Hepatocyte (in vitro differentiated cells): ENCODE measurements at regions not wholly inside any gene's neighbourhood (a gene's known extent, or its start where the extent isn't known, plus 50 kb on each side); places are given as distances from the start of the nearest gene placed in this dataset.

ENCODE experiments used
- DNase-seq: peaks from one replicate; pipeline ENCODE4 v3.0.0-alpha.2; 2016; ENCODE audit warnings: low spot score
- H2AFZ ChIP-seq: fragments of 200-600 bp; sonication (generic); 2 replicates; pipeline ENCODE4 v1.6.0; 2016; ENCODE audit warnings: antibody characterized with exemption, mild to moderate bottlenecking
- H3K27ac ChIP-seq: fragments of 200-600 bp; sonication (generic); 2 replicates; pipeline ENCODE4 v1.5.1; 2016; ENCODE audit warnings: mild to moderate bottlenecking
- H3K27me3 ChIP-seq: fragments of 200-600 bp; sonication (generic); 2 replicates; pipeline ENCODE4 v1.6.1; 2016
- H3K36me3 ChIP-seq: fragments of 200-600 bp; sonication (generic); replicated peaks from 2 replicates; pipeline ENCODE4 v1.5.1; 2016; ENCODE audit warnings: low read depth; ENCODE audit not compliant: insufficient read depth
- H3K4me1 ChIP-seq: fragments of 200-600 bp; sonication (generic); 2 replicates; pipeline ENCODE4 v1.5.1; 2016; ENCODE audit warnings: mild to moderate bottlenecking, moderate library complexity; ENCODE audit not compliant: insufficient read depth
- H3K4me2 ChIP-seq: fragments of 200-600 bp; sonication (generic); 2 replicates; pipeline ENCODE4 v1.6.0; 2016
- H3K4me3 ChIP-seq: fragments of 200-600 bp; sonication (generic); 2 replicates; pipeline ENCODE4 v1.5.1; 2016; ENCODE audit warnings: mild to moderate bottlenecking
- H3K79me2 ChIP-seq: fragments of 200-600 bp; sonication (generic); 2 replicates; pipeline ENCODE4 v1.6.0; 2017; ENCODE audit warnings: mild to moderate bottlenecking
- H3K9me2 ChIP-seq: fragments of 200-600 bp; sonication (generic); replicated peaks from 2 replicates; pipeline ENCODE4 v1.6.0; 2017; ENCODE audit warnings: mild to moderate bottlenecking; ENCODE audit not compliant: insufficient read depth
- H3K9me3 ChIP-seq: fragments of 200-600 bp; sonication (generic); 2 replicates; pipeline ENCODE4 v1.5.1; 2016; ENCODE audit warnings: low read depth, mild to moderate bottlenecking
- H4K20me1 ChIP-seq: fragments of 200-600 bp; sonication (generic); 2 replicates; pipeline ENCODE4 v1.6.0; 2016; ENCODE audit warnings: mild to moderate bottlenecking; ENCODE audit not compliant: insufficient read depth, poor library complexity, severe bottlenecking
- CTCF ChIP-seq: fragments of 200-600 bp; sonication (generic); IDR thresholded peaks from 2 replicates; pipeline ENCODE4 v1.5.1; 2016; ENCODE audit warnings: antibody characterized with exemption, mild to moderate bottlenecking; ENCODE audit not compliant: poor library complexity
- EZH2 ChIP-seq: fragments of 200-600 bp; sonication (generic); IDR thresholded peaks from 2 replicates; pipeline ENCODE4 v1.6.1; 2016; ENCODE audit warnings: antibody characterized with exemption, mild to moderate bottlenecking, borderline replicate concordance
- EZH2phosphoT487 ChIP-seq: fragments of 200-600 bp; sonication (generic); IDR thresholded peaks from one replicate; pipeline ENCODE4 v1.6.1; 2018; ENCODE audit warnings: antibody characterized with exemption, mild to moderate bottlenecking, low read depth, moderate library complexity; ENCODE audit not compliant: unreplicated experiment, severe bottlenecking
- WGBS: methylation state at CpG from one replicate; pipeline ENCODE4 v1.1.6; 2016; ENCODE audit warnings: low lambda C conversion rate; ENCODE audit errors: missing lambda C conversion rate; 5-methylcytosine and 5-hydroxymethylcytosine counted together

GRCh38 chr18:69109686-69110085, 291.0 kb upstream of the DOK6 start:
- DNase-seq, result no peak
- H4K20me1 ChIP-seq, result no peaks in the 10 kb centered on the region
- 40% methylated on average over 2 of the region's 2 CpGs for WGBS
- H3K36me3 ChIP-seq, result no peaks in the 10 kb centered on the region
- H3K9me3 ChIP-seq, result no peaks in the 10 kb centered on the region
- H2AFZ ChIP-seq, result no peak overlapping the region
- H3K79me2 ChIP-seq, result no peaks in the 10 kb centered on the region
- H3K4me3 ChIP-seq, result no peak overlapping the region
- H3K9me2 ChIP-seq, result no peaks in the 10 kb centered on the region
- H3K4me2 ChIP-seq, result no peak overlapping the region
- no peak for TF ChIP-seq EZH2phosphoT487
- no peaks in the 10 kb centered on the region for H3K4me1 ChIP-seq
- H3K27me3 ChIP-seq, result no peaks in the 10 kb centered on the region
- no peak overlapping the region for H3K27ac ChIP-seq

GRCh38 chr18:69120833-69121232, 279.9 kb upstream of the DOK6 start:
- no peaks in the 10 kb centered on the region for H3K79me2 ChIP-seq
- H3K9me3 ChIP-seq, result no peaks in the 10 kb centered on the region
- no peak overlapping the region for H2AFZ ChIP-seq
- H3K4me1 ChIP-seq, result no peaks in the 10 kb centered on the region
- no peaks in the 10 kb centered on the region for H3K27me3 ChIP-seq
- H3K4me2 ChIP-seq, result no peak overlapping the region
- no peaks in the 10 kb centered on the region for H4K20me1 ChIP-seq
- H3K4me3 ChIP-seq, result no peak overlapping the region
- TF ChIP-seq EZH2 (no peak), CTCF (no peak), EZH2phosphoT487 (no peak)
- no peak overlapping the region for H3K27ac ChIP-seq
- no peaks in the 10 kb centered on the region for H3K9me2 ChIP-seq
- 83% methylated on average over 2 of the region's 2 CpGs for WGBS
- H3K36me3 ChIP-seq, result no peaks in the 10 kb centered on the region
- no peak for DNase-seq

DNA sequence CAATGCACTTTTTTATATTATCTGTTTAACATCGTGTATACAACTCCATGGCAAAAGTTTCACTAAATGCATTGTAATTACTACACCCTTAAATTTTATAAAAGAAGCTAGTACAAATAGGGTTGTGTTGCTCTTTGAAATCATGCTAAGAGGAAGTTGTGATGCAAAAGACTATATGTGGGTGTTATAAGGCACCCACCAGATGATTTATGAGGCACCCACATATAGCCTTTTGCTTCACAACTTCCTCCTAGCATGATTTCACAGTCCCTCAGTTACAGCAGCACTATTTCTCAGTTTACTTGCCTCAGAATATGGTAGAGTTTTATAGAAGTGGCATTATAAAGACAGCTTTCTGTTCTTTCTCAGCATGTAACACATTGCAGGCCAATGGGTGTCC, 277.3 kb upstream of the DOK6 start:
- H3K4me1 ChIP-seq, result no peaks in the 10 kb centered on the region
- H3K27ac ChIP-seq, result no peak overlapping the region
- H3K36me3 ChIP-seq, result no peaks in the 10 kb centered on the region
- H3K9me2 ChIP-seq, result no peaks in the 10 kb centered on the region
- H3K9me3 ChIP-seq, result no peaks in the 10 kb centered on the region
- H3K4me3 ChIP-seq, result no peak overlapping the region
- H3K79me2 ChIP-seq, result no peaks in the 10 kb centered on the region
- DNase-seq, result no peak
- no peak overlapping the region for H3K4me2 ChIP-seq
- TF ChIP-seq EZH2phosphoT487, result no peak
- no peak for TF ChIP-seq EZH2
- TF ChIP-seq CTCF, result no peak
- no peaks in the 10 kb centered on the region for H4K20me1 ChIP-seq
- 80% methylated on average over 1 of the region's 1 CpG for WGBS
- no peaks in the 10 kb centered on the region for H3K27me3 ChIP-seq
- no peak overlapping the region for H2AFZ ChIP-seq

DNA sequence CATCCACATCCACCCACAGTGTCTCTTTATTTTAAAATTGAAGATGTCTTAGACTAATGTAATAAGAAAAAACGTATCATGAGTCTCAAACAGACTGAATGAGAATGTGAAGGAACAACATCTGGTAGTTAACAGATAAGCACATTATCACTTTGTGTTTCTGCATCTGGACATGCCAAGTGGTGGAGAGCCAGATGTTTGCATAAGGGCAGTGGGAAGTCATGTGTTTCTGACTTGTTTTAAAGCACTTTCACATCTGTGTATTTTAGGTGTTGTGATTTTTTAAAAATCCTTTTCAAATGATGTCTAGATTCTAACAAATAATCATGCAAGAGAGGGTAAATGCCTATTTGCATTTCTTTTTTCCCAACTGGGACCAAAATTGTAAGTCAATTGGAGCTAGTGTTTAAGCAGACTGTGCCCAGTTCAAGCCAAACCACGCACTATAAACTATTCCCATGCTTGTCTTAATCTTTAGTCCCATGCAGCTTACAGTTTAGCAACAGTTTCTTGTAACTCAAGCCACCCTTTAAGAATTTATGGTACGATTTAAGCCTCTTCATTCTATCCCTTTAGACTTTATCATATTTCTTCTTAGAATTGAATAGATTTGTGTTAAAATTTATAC, 272.7 kb upstream of the DOK6 start:
- H3K27ac ChIP-seq, result no peak overlapping the region
- no peak for TF ChIP-seq CTCF
- TF ChIP-seq EZH2phosphoT487, result no peak
- no peak for TF ChIP-seq EZH2
- no peaks in the 10 kb centered on the region for H3K9me2 ChIP-seq
- no peaks in the 10 kb centered on the region for H3K79me2 ChIP-seq
- H3K4me3 ChIP-seq, result no peak overlapping the region
- H3K9me3 ChIP-seq, result peaks cover 2% of the 10 kb centered on the region
- H3K27me3 ChIP-seq, result no peaks in the 10 kb centered on the region
- H3K36me3 ChIP-seq, result no peaks in the 10 kb centered on the region
- WGBS, result 63% methylated on average over 3 of the region's 3 CpGs
- no peak for DNase-seq
- H4K20me1 ChIP-seq, result no peaks in the 10 kb centered on the region
- H2AFZ ChIP-seq, result no peak overlapping the region
- no peaks in the 10 kb centered on the region for H3K4me1 ChIP-seq
- H3K4me2 ChIP-seq, result no peak overlapping the region
